Testis (tissue), 2 donors: ENCODE measurements at regions not wholly inside any gene's neighbourhood (a gene's known extent, or its start where the extent isn't known, plus 50 kb on each side); places are given as distances from the start of the nearest gene placed in this dataset.

ENCODE experiments used
- DNase-seq: peaks from one replicate; pipeline ENCODE4 v3.0.0-alpha.2; 2019
- H3K27ac ChIP-seq, 2 donors: fragments of 200-600 bp; sonication (generic); one replicate each; pipeline ENCODE4 v1.5.1; 2019
- H3K27me3 ChIP-seq: fragments of 200-600 bp; sonication (generic); one replicate; pipeline ENCODE4 v1.5.1; 2019
- H3K36me3 ChIP-seq: fragments of 200-600 bp; sonication (generic); one replicate; pipeline ENCODE4 v1.5.1; 2017; ENCODE audit warnings: low read depth; ENCODE audit errors: missing control alignments
- H3K4me1 ChIP-seq: fragments of 200-600 bp; sonication (generic); one replicate; pipeline ENCODE4 v1.5.1; 2019
- H3K4me3 ChIP-seq, 2 donors: fragments of 200-600 bp; sonication (generic); one replicate each; pipeline ENCODE4 v1.5.1; 2017 to 2019
- H3K9me3 ChIP-seq: fragments of 200-600 bp; sonication (generic); one replicate; pipeline ENCODE4 v1.5.1; 2017
- CTCF ChIP-seq, 3 experiments: fragments of 450-650 bp in 2 of 3; fragments of 200-600 bp in 1 of 3; sonication (generic) in 1 of 3; IDR thresholded peaks; one replicate each; pipeline ENCODE4 v1.5.1; 2016 to 2019; ENCODE audit warnings: antibody characterized with exemption in 3 of 3, mild to moderate bottlenecking in 2 of 3, moderate library complexity in 1 of 3
- POLR2A ChIP-seq: fragments of 450-650 bp; IDR thresholded peaks from one replicate; pipeline ENCODE4 v1.6.1; 2017; ENCODE audit warnings: antibody characterized with exemption, mild to moderate bottlenecking, moderate library complexity
- WGBS, 2 donors: methylation state at CpG; one replicate each; pipeline ENCODE4 v1.1.5; 2018; 5-methylcytosine and 5-hydroxymethylcytosine counted together
- intact Hi-C: fragments of 100-400 bp; cut with DNase I; formaldehyde crosslinking; loops from one replicate; pipeline ENCODE4 v1.15.1; 2023; ENCODE audit warnings: low total_unique reads

- 94 to 100% methylated on average over 1 of the region's 1 CpG for WGBS, 2 donors
- H3K27me3 ChIP-seq: no peaks in the 10 kb centered on the region
- no peaks in the 10 kb centered on the region for H3K36me3 ChIP-seq
- intact Hi-C loops: no loop called here
- DNase-seq: no peak
- H3K9me3 ChIP-seq: no peaks in the 10 kb centered on the region
- TF ChIP-seq CTCF (IDR thresholded peaks at IDR 0.05) (no peak), POLR2A (no peak)
- no peak overlapping the region for H3K4me3 ChIP-seq
- no peak overlapping the region for H3K27ac ChIP-seq
- H3K4me1 ChIP-seq: no peaks in the 10 kb centered on the region
Observed at GRCh38 chr12:18823461-18823860, 85.5 kb downstream of the CAPZA3 start.

GRCh38 chr12:18824287-18824686, 86.4 kb downstream of the CAPZA3 start:
- intact Hi-C loops: no loop called here
- TF ChIP-seq POLR2A (no peak), CTCF (IDR thresholded peaks at IDR 0.05) (no peak)
- Histone ChIP-seq H3K9me3 (no peaks in the 10 kb centered on the region), H3K4me3 (no peak overlapping the region), H3K4me1 (no peaks in the 10 kb centered on the region), H3K27ac (no peak overlapping the region), H3K27me3 (no peaks in the 10 kb centered on the region), H3K36me3 (no peaks in the 10 kb centered on the region)
- WGBS, 2 donors: 74 to 78% methylated on average over 11 of the region's 11 CpGs
- DNase-seq: no peak

GRCh38 chr12:18825138-18825537, 87.2 kb downstream of the CAPZA3 start:
- H3K27ac ChIP-seq: no peak overlapping the region
- WGBS, 2 donors: 89 to 90% methylated on average over 2 of the region's 2 CpGs
- no peak overlapping the region for H3K4me3 ChIP-seq
- no peaks in the 10 kb centered on the region for H3K4me1 ChIP-seq
- H3K27me3 ChIP-seq: no peaks in the 10 kb centered on the region
- TF ChIP-seq CTCF (IDR thresholded peaks at IDR 0.05): no peak
- no peak for TF ChIP-seq POLR2A
- no peaks in the 10 kb centered on the region for H3K9me3 ChIP-seq
- DNase-seq: no peak
- no peaks in the 10 kb centered on the region for H3K36me3 ChIP-seq
- intact Hi-C loops: no loop called here

GRCh38 chr12:18827913-18828312, 90.0 kb downstream of the CAPZA3 start:
- Histone ChIP-seq H3K27ac (no peak overlapping the region), H3K4me1 (no peaks in the 10 kb centered on the region), H3K36me3 (no peaks in the 10 kb centered on the region), H3K9me3 (no peaks in the 10 kb centered on the region), H3K27me3 (no peaks in the 10 kb centered on the region), H3K4me3 (no peak overlapping the region)
- DNase-seq: no peak
- WGBS, 2 donors: 93 to 94% methylated on average over 2 of the region's 2 CpGs
- intact Hi-C loops: no loop called here
- TF ChIP-seq CTCF (IDR thresholded peaks at IDR 0.05) (no peak), POLR2A (no peak)

- no peaks in the 10 kb centered on the region for H3K27me3 ChIP-seq
Observed at GRCh38 chr12:18828483-18828882, 90.6 kb downstream of the CAPZA3 start.

More at GRCh38 chr12:18828483-18828882, 90.6 kb downstream of the CAPZA3 start:
- no peaks in the 10 kb centered on the region for H3K9me3 ChIP-seq
- intact Hi-C loops: no loop called here
- no peak overlapping the region for H3K4me3 ChIP-seq
- no peak overlapping the region for H3K27ac ChIP-seq
- no peaks in the 10 kb centered on the region for H3K36me3 ChIP-seq
- no peak for DNase-seq
- H3K4me1 ChIP-seq: no peaks in the 10 kb centered on the region
- TF ChIP-seq CTCF (IDR thresholded peaks at IDR 0.05): no peak
- no peak for TF ChIP-seq POLR2A
